WTC11 (cell line): ENCODE measurements at regions not wholly inside any gene's neighbourhood (a gene's known extent, or its start where the extent isn't known, plus 50 kb on each side); places are given as distances from the start of the nearest gene placed in this dataset.

Experiments
- ATAC-seq: fragments of 200-7000 bp; cut with Tn5 transposase; 2 replicates; pipeline ENCODE4 v1.10.0; 2021; ENCODE audit warnings: mild to moderate bottlenecking, moderate library complexity
- CTCF ChIA-PET: fragments of 300-600 bp; sonication (Branson Sonifier 250); formaldehyde crosslinking; loops from one replicate; lab custom pipeline; 2021; ENCODE audit warnings: antibody characterized with exemption; lab: Charles Lee
- POLR2A ChIA-PET: fragments of 350-600 bp; sonication (Branson Sonifier 250); formaldehyde crosslinking; loops from one replicate; lab custom pipeline; 2021; ENCODE audit warnings: antibody characterized with exemption; lab: Charles Lee
- DNase-seq: peaks from one replicate; pipeline ENCODE4 v3.0.0; 2021; ENCODE audit warnings: low spot score
- H3K27ac Mint-ChIP-seq: 2 replicates; pipeline ENCODE4 v1.8.0; 2021; ENCODE audit warnings: mixed read lengths
- H3K27me3 Mint-ChIP-seq: 2 replicates; pipeline ENCODE4 v1.8.0; 2021; ENCODE audit warnings: low read depth, mild to moderate bottlenecking, moderate library complexity, mixed read lengths
- H3K36me3 Mint-ChIP-seq: 2 replicates; pipeline ENCODE4 v1.8.0; 2021; ENCODE audit warnings: mixed read lengths
- H3K4me1 Mint-ChIP-seq: 2 replicates; pipeline ENCODE4 v1.8.0; 2022; ENCODE audit warnings: mixed read lengths
- H3K4me3 Mint-ChIP-seq: 2 replicates; pipeline ENCODE4 v1.8.0; 2021; ENCODE audit warnings: mild to moderate bottlenecking, moderate library complexity, mixed read lengths
- H3K9me3 Mint-ChIP-seq: 2 replicates; pipeline ENCODE4 v1.8.0; 2021; ENCODE audit warnings: mixed read lengths
- CREM ChIP-seq: sonication (generic); formaldehyde crosslinking; IDR thresholded peaks from 2 replicates; pipeline ENCODE4 v1.8.1; 2022; ENCODE audit warnings: mild to moderate bottlenecking, missing genetic modification reagents, moderate library complexity
- E2F1 ChIP-seq: sonication (generic); formaldehyde crosslinking; IDR thresholded peaks from 2 replicates; pipeline ENCODE4 v1.8.0; 2022; ENCODE audit warnings: mild to moderate bottlenecking, missing genetic modification reagents
- EMX1 ChIP-seq: fragments of 250-450 bp; sonication (Bioruptor Pico); IDR thresholded peaks from 2 replicates; pipeline ENCODE4 v1.8.0; 2021; ENCODE audit warnings: mild to moderate bottlenecking
- ETV6 ChIP-seq: sonication (generic); formaldehyde crosslinking; IDR thresholded peaks from 2 replicates; pipeline ENCODE4 v1.8.1; 2022; ENCODE audit warnings: mild to moderate bottlenecking, missing genetic modification reagents
- FOXK1 ChIP-seq: sonication (generic); formaldehyde crosslinking; IDR thresholded peaks from 2 replicates; pipeline ENCODE4 v1.8.0; 2022; ENCODE audit warnings: mild to moderate bottlenecking, moderate library complexity, missing genetic modification reagents
- GABPB1 ChIP-seq: sonication (generic); formaldehyde crosslinking; IDR thresholded peaks from 2 replicates; pipeline ENCODE4 v1.8.1; 2023; ENCODE audit warnings: mild to moderate bottlenecking, missing genetic modification reagents
- GRHL2 ChIP-seq: fragments of 250-450 bp; sonication (Bioruptor Pico); IDR thresholded peaks from 2 replicates; pipeline ENCODE4 v1.8.0; 2022; ENCODE audit warnings: mild to moderate bottlenecking, moderate library complexity; ENCODE audit not compliant: insufficient replicate concordance, severe bottlenecking
- JAZF1 ChIP-seq: fragments of 250-450 bp; sonication (Bioruptor Pico); IDR thresholded peaks from 2 replicates; pipeline ENCODE4 v1.9.0; 2021; ENCODE audit warnings: moderate library complexity, mild to moderate bottlenecking, inconsistent platforms
- KAT7 ChIP-seq: sonication (generic); formaldehyde crosslinking; IDR thresholded peaks from 2 replicates; pipeline ENCODE4 v1.8.1; 2023; ENCODE audit warnings: missing genetic modification reagents, mild to moderate bottlenecking, borderline replicate concordance
- MLX ChIP-seq: sonication (generic); formaldehyde crosslinking; IDR thresholded peaks from 2 replicates; pipeline ENCODE4 v1.8.1; 2023; ENCODE audit warnings: mild to moderate bottlenecking, missing genetic modification reagents, moderate library complexity
- MXD4 ChIP-seq: fragments of 250-450 bp; sonication (Bioruptor Pico); IDR thresholded peaks from 2 replicates; pipeline ENCODE4 v1.8.0; 2021; ENCODE audit warnings: mild to moderate bottlenecking, moderate library complexity, borderline replicate concordance
- MYBL2 ChIP-seq: sonication (generic); formaldehyde crosslinking; IDR thresholded peaks from 2 replicates; pipeline ENCODE4 v1.8.1; 2023; ENCODE audit warnings: mild to moderate bottlenecking, moderate library complexity, missing genetic modification reagents
- OVOL2 ChIP-seq: fragments of 250-450 bp; sonication (Bioruptor Pico); IDR thresholded peaks from 2 replicates; pipeline ENCODE4 v1.9.0; 2021; ENCODE audit warnings: mild to moderate bottlenecking, borderline replicate concordance
- RELA ChIP-seq: sonication (generic); formaldehyde crosslinking; IDR thresholded peaks from 2 replicates; pipeline ENCODE4 v1.8.1; 2022; ENCODE audit warnings: missing genetic modification reagents, mild to moderate bottlenecking, borderline replicate concordance
- RORB ChIP-seq: fragments of 250-450 bp; sonication (Bioruptor Pico); IDR thresholded peaks from 2 replicates; pipeline ENCODE4 v1.9.0; 2021; ENCODE audit warnings: mild to moderate bottlenecking
- SOX15 ChIP-seq: fragments of 250-450 bp; sonication (Bioruptor Pico); IDR thresholded peaks from 2 replicates; pipeline ENCODE4 v1.9.0; 2021; ENCODE audit warnings: mild to moderate bottlenecking
- TCF7 ChIP-seq: sonication (generic); formaldehyde crosslinking; IDR thresholded peaks from 2 replicates; pipeline ENCODE4 v1.8.0; 2022; ENCODE audit warnings: mild to moderate bottlenecking, low read depth, missing genetic modification reagents, moderate library complexity
- ZNF263 ChIP-seq: sonication (generic); formaldehyde crosslinking; IDR thresholded peaks from 2 replicates; pipeline ENCODE4 v1.8.1; 2022; ENCODE audit warnings: low read depth, mild to moderate bottlenecking, moderate library complexity, missing genetic modification reagents
- ZNF671 ChIP-seq: fragments of 250-450 bp; sonication (Bioruptor Pico); IDR thresholded peaks from 2 replicates; pipeline ENCODE4 v1.8.0; 2021; ENCODE audit warnings: mild to moderate bottlenecking
- ZSCAN18 ChIP-seq: fragments of 250-450 bp; sonication (Bioruptor Pico); IDR thresholded peaks from 2 replicates; pipeline ENCODE4 v2.1.2; 2022; ENCODE audit warnings: mild to moderate bottlenecking, moderate library complexity
- TF ChIP-seq, protein P1 (sequence below): sonication (generic); formaldehyde crosslinking; IDR thresholded peaks from 2 replicates; pipeline ENCODE4 v1.8.0; 2022; ENCODE audit warnings: mild to moderate bottlenecking, missing genetic modification reagents

- TF ChIP-seq GABPB1 (CRISPR knock-in tag) (no peak), ZNF263 (CRISPR knock-in tag) (no peak), FOXK1 (CRISPR knock-in tag) (no peak), SOX15 (no peak), RELA (CRISPR knock-in tag) (no peak), JAZF1 (CRISPR knock-in tag) (no peak), MXD4 (no peak), KAT7 (CRISPR knock-in tag) (no peak), E2F1 (CRISPR knock-in tag) (no peak), ZSCAN18 (CRISPR knock-in tag) (no peak), ZNF671 (CRISPR knock-in tag) (no peak), RORB (CRISPR knock-in tag) (no peak), MYBL2 (no peak), GRHL2 (CRISPR knock-in tag) (no peak), ETV6 (CRISPR knock-in tag) (no peak)
- DNase-seq (no peak), ATAC-seq (peak; percentile 60)
- Mint-ChIP-seq H3K36me3 (peaks cover 22% of the 10 kb centered on the region), H3K4me3 (peak overlapping the region; percentile 16; the same call in 1 of the 2 replicates), H3K27ac (peak overlapping the region; percentile 5; the same call in 1 of the 2 replicates), H3K27me3 (no peaks in the 10 kb centered on the region; the same call in none of the 2 replicates), H3K9me3 (peaks cover 23% of the 10 kb centered on the region), H3K4me1 (peaks cover 23% of the 10 kb centered on the region)
- ChIA-PET CTCF (no interaction called here), POLR2A (no interaction called here)
Observed at GRCh38 chr19:32098968-32099367, 246.4 kb upstream of the ZNF507 start.

DNA sequence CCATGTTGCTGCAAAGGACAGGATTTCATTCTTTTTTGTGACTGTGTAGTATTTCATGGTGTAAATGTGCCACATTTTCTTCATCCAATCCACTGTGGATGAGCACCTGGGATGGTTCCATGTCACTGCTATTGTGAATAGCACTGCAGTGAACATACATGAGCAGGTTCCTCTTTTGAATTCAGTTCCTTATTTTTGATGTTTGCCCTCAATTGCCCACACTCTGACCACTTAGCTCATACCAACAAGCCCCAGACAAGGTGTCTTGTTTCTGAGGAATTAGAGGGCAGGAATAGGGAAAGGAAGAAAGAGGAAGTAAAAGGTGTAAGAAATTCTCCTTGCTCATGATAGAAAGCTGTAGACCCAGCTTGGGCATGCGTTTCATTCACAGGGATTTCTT lies 244.2 kb upstream of the ZNF507 start:
- ChIA-PET CTCF (no interaction called here), POLR2A (no interaction called here)
- H3K4me1 Mint-ChIP-seq = peaks cover 23% of the 10 kb centered on the region
- no peak for TF ChIP-seq ZNF263 (CRISPR knock-in tag)
- TF ChIP-seq OVOL2 (CRISPR knock-in tag) = no peak
- no peak for TF ChIP-seq TCF7 (CRISPR knock-in tag)
- TF ChIP-seq MLX (CRISPR knock-in tag) = no peak
- TF ChIP-seq MXD4 = no peak
- TF ChIP-seq GRHL2 (CRISPR knock-in tag) = no peak
- no peak for TF ChIP-seq CREM (CRISPR knock-in tag)
- TF ChIP-seq, protein P1, sequence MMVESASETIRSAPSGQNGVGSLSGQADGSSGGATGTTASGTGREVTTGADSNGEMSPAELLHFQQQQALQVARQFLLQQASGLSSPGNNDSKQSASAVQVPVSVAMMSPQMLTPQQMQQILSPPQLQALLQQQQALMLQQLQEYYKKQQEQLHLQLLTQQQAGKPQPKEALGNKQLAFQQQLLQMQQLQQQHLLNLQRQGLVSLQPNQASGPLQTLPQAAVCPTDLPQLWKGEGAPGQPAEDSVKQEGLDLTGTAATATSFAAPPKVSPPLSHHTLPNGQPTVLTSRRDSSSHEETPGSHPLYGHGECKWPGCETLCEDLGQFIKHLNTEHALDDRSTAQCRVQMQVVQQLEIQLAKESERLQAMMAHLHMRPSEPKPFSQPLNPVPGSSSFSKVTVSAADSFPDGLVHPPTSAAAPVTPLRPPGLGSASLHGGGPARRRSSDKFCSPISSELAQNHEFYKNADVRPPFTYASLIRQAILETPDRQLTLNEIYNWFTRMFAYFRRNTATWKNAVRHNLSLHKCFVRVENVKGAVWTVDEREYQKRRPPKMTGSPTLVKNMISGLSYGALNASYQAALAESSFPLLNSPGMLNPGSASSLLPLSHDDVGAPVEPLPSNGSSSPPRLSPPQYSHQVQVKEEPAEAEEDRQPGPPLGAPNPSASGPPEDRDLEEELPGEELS (CRISPR knock-in tag) = no peak
- TF ChIP-seq EMX1 (CRISPR knock-in tag) = no peak
- TF ChIP-seq MYBL2 = no peak
- no peak for TF ChIP-seq JAZF1 (CRISPR knock-in tag)
- TF ChIP-seq, all 79 proteins: peak for 0
- ATAC-seq = no peak
- no peak for DNase-seq
- Mint-ChIP-seq H3K9me3 (peaks cover 23% of the 10 kb centered on the region), H3K27me3 (no peaks in the 10 kb centered on the region; the same call in none of the 2 replicates), H3K27ac (no peak overlapping the region), H3K36me3 (peaks cover 22% of the 10 kb centered on the region), H3K4me3 (no peak overlapping the region)
